HG03439 (cell line): ENCODE measurements at regions not wholly inside any gene's neighbourhood (a gene's known extent, or its start where the extent isn't known, plus 50 kb on each side); places are given as distances from the start of the nearest gene placed in this dataset.
"Not testable (repeated sequence)": the region's sequence is repeated elsewhere in the genome, so short reads cannot be mapped to it uniquely, and the experiment has no call there.

Experiments used
- ATAC-seq: cut with Tn5 transposase; IDR thresholded peaks from one replicate; pipeline ENCODE4 v1.9.1; 2021; ENCODE audit warnings: mild to moderate bottlenecking, moderate library complexity; ENCODE audit not compliant: unreplicated experiment

DNA sequence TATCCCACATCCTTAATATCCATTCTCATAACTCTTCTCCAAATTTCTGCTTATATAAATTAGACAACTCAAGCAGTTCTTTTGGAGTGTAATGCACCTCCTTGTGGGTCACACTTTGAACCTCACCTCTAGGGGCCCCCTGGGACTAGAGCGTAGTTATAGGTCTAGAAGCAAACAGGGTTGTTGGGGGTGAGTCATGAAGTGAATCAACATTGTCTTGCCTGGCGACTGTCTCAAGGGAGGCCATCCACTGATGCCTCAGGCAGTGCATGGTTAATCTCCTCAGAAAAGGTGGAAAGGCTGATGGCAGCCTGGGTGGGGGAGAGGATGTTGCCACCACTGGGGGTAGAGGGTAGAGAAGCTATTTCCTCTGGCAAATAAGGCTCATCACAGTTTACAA, 129.1 kb downstream of the TNFRSF21 start:
- no peak for ATAC-seq

DNA sequence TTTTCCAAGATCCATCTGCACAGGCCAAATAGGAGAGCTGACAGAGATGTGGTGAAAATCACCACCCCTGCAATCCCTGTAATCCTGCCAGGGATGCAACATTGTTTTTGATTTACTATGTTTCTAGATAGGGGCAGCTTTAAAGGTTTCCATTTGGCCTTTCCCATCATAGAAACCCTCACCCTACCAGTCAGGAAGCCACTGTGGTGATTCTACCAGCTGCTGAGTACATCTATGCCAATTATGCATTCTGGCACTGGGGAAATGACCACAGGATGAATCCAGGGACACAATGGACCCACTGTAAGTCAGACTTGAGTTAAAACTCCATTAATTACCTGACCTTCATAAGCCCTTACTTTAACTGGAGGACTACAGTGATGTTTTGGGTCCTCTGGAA, 130.4 kb downstream of the TNFRSF21 start:
- no peak for ATAC-seq

DNA sequence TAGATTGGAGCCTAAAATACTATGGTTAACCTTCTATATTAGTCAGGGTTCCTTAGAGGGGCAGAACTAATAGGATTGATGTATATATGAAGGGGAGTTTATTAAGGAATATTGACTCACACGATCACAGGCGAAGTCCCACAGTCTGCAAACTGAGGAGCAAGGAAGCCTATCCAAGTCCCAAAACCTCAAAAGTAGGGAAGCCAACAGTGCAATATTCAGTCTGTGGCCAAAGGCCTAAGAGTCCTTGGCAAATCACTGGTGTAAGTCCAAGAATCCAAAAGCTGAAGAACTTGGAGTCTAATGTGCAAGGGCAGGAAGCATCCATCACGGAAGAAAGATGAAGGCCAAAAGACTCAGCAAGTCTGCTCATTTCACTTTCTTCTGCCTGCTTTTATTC, 133.5 kb upstream of the ADGRF1 start:
- ATAC-seq = no peak

DNA sequence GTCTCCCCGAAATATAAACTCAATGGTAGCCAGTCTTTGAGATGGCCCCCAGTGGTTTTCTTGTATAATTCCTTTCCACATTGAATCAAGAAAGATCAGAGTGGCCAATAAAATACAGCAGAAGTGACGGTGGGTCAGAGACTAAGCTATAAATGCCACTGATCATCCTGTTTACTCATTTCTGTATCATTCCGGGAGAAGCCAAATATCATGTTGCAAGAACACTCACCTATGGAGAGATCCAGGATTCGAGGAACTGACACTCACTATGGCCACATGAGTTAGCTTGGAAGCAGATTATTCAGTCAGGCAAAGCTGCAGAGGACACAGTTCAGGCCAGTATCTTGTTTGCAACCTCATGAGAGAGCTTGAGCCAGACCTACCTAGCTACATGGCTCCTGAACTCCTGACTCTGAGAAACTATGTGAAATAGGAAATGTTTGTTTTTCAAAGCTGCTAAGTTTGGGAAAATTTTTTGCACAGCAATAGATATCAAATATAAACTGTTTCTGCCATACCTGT, 132.4 kb upstream of the ADGRF1 start:
- ATAC-seq = no peak

DNA sequence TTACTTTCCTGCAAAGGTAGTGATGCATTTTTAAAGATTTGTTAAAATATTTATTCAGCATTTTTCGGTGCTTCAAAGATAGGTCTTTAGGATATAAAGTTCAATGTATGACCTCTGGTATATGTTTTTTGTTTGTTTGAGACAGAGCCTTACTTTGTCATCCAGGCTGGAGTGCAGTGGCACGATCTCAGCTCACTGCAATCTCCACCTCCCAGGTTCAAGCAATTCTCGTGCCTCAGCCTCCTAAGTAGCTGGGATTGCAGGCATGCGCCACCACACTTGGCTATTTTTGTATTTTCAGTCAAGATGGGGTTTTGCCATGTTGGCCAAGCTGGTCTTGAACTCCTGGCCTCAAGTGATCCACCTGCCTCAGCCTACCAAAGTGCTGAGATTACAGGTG, 131.9 kb upstream of the ADGRF1 start:
- ATAC-seq = not testable (repeated sequence)

DNA sequence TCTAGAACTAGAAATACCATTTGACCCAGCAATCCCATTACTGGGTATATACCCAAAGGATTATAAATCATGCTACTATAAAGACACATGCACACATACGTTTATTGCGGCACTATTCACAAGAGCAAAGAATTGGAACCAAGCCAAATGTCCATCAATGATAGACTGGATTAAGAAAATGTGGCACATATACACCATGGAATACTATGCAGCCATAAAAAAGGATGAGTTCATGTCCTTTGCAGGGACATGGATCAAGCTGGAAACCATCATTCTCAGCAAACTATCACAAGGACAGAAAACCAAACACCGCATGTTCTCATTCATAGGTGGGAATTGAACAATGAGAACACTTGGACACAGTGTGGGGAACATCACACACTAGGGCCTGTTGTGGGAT, 131.0 kb upstream of the ADGRF1 start:
- ATAC-seq = not testable (repeated sequence)

DNA sequence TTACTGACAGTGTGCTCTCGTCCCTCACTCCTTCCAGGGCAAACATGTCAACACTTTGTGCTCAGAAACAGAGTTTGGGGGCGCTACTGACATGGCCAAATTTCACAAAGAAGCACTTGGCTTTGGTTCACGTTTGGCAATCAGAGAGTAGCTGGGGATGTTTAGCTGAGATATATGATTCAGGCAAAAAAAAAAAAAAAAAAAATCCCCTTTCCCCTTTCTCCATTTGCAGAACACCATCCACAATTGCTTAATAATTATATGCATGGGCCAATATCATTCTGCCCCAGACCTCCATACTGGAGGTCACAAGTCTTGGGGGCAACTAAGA, 128.4 kb upstream of the ADGRF1 start:
- ATAC-seq = no peak

DNA sequence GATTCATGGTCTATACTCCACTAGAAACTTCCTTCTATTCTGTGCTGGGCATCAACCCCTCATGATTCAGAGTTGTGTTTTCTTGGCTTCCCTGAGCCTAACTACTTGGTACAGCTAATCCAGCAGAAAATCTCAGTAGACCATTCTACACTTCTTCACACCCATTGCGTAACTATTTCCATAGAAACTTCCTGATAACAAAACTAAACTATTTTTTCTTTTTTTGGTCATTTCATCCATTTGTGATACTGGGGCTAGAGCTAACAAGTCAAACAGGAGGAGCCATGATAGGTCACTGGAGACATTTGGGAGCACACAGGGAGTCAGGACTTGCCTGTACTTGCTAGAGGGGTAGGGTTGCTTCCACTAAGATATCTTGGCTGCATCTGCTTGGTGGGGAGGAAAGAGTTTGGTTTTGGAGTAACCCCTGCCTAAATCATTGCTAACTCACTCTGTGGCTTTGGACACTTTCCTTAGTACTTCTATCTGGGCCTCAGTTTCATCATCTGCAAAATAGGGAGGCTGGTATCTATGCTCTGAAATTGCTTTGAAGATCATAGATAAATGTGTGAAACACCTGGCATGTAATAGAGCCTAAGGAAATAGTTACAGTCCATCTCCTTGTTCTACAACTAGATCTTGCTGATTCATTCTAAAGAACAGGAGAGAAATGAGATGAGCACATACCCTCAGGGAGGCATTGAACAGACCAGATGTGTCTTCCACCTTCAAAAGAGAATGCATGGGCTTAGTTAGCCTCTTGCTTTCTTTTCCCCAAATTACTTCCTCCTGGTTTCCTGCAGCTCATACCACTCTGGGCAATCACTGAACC, 127.9 kb upstream of the ADGRF1 start:
- no peak for ATAC-seq

DNA sequence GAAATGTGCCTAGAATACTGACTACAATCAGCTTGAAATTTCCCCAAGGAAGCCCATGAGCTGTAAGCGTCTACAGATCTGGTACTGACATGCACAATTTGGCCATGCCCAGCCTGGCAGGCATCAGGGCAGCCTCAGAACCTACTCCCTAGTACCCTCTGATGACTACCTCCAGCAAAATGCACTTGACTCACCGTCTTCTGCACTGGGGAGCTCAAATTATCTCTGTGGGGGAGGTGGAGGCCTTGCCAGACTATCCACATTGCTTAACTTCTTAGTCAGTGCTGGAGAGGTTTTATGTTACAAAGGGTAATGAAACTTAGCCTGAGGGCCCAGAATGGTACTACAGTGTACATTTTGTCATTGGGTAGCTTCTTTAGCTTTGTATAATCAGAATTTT, 126.0 kb upstream of the ADGRF1 start:
- no peak for ATAC-seq

DNA sequence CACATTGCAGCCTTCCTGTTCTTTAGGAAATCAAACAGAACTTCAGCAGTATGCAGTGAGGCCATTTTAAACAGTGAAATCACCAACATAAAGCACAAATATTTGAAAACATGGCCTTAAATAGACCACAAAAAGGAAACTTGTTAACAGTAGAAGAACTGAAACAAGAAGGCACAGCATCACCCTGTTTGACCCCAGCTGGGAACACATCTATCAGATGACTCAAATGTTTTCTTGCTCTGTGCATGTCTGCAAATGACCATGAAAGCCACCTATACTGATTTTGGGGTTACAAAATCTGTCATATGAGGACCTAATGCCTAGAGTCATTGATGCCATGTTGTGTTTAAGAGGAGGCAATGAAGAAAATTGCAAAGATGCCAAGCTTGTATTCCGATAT, 123.8 kb upstream of the ADGRF1 start:
- peak; percentile 65 for ATAC-seq

DNA sequence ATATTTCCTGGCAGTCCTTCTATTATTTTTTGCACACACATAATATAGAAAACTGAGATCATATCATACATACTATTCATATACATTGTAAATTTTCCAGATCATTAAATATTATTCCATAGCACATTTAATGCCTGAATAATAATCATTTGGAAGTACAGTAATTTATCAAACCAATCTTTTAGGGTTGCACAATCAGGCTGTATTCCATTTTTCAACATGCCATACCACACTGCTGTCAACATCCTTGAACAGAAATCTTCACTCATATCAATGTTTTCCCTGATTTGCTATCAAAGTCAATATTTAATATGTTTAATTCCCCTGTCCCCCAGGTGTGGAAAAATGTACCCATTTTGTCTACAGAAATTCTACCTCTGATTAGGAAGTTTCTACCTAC, 122.7 kb upstream of the ADGRF1 start:
- ATAC-seq = no peak

DNA sequence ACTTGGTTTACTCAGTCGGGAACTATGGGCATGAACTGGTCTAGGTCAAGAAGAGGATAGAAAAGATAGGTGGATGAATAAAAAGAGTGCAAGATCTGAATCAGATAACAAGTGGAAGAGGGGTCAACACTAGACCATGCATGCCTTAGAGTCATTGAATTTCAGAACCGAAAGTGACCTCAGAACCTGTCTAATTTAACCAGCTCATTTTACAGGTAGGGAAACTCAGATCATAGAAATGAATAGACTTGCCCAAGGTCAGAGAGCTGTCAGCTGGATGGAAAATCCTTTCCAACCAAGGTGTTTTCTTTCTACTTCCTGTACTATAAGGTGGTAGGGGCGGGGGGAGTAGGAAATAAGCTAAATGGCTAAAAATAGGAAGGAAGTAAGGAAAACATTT, 121.4 kb upstream of the ADGRF1 start:
- no peak for ATAC-seq

DNA sequence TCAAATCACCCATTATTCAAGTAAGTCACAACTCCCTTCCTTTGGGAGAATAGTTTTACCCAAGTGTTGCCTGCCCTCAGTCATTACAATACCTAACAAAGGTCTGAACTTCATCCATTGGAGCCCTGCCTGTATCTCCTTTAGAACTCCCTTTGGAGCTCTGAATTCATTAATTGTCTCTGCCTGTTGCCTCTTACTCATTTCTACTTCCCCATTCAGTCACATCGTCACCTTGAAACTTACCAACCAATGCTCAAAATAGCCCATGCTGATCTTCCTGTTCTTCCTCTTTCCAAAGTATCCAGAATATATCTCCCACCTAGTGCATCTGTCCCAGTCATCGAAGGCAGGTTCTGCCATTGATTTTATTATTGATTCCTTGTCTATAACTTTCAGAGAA, 120.7 kb upstream of the ADGRF1 start:
- no peak for ATAC-seq

DNA sequence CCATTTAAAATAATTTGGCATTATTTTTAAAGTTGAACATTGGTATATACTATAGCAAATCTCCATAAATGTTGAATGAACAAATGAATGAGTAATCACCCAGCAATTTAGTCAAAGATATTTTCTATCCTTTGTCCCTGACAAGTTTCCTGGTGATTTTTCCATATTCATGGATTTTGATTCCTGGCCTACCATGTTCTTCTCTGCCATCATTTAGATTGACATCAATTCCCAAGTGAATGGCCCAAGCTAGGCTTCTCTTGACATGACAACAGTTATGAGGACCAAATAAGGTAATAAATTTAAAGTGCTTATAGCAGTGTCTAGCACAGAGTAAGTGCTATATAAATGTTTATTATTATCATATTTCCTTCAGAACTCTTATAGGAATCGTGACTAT, 120.1 kb upstream of the ADGRF1 start:
- ATAC-seq = no peak

DNA sequence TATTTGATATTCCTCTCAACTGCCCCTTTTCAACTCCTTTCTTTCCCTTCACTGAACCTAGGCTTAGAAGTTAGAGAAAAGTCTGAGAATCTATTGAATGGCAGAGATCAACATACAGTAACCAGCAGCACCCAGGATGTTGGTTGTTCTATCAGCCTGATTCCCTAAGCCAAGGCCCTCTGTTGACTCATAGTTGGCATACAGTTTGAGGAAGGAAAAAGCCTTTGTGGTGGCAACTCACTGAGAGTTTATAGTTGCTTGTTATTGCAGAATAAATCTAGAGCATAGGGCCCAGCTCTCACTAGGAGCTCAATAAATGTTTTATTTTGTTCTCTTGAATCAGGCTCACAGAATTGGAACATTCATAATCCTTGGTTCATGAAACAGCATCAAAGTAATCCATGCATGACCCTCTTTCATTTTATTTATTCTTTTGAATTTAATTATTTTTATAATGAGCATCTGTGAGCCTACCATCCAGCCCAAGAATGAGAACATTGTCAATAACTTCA, 119.1 kb upstream of the ADGRF1 start:
- no peak for ATAC-seq

DNA sequence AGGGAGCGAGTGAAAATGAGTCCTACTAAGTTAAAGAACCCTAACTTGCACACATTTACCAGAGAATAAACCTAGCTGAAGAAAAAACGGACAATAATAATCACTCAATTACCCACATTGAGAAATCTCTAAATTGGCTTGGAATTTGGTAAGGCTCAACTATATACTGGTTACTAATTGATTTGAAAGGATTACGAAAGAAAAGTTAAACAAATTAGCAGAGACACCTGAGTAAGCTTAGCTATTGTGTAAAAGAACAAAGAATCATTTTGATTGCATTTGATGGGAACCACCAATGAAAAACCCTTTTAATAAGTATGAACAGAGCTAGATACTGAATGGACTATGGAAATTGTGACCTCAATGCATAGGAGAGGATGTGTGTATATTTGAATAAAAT, 118.6 kb upstream of the ADGRF1 start:
- no peak for ATAC-seq

DNA sequence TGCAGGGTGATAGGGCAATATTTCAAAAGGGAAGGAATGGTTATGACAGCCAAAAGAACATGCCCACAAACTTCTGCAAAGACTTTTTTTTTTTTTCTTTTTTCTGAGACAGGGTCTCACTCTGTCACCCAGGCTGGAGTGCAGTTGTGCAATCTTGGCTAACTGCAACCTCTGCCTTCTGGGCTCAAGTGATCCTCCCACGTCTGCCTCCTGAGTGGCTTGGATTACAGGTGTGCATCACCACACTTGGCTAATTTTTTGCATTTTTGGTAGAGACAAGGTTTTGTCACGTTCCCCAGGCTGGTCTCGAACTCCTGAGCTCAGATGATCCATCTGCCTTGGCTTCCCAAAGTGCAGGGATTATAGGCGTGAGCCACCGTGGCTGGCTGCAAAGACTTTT, 117.6 kb upstream of the ADGRF1 start:
- ATAC-seq = no peak

DNA sequence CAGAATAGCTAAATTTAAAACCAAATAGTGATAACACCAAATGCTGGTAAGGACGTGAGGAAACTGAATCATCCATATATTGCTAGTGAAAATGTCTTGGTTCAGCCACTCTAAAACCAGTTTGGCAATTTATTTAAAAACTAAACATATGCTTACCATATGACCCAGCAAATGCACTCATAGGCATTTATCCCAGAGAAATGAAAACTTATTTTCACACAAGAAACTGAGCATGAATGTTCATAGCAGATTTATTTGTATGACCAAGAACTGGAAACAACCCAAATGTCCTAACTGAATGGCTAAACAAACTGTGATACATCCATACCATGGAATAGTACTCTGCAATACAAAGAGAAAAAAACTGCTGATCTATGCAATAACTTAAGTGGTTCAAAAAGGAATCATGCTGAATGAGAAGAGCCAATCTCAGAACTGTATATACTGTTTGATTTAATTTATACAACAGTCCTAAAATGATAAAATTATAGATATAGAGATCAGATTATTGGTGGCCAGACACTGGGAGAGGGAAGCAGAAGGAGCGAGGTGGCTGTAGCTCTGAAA, 115.6 kb upstream of the ADGRF1 start:
- ATAC-seq = no peak

DNA sequence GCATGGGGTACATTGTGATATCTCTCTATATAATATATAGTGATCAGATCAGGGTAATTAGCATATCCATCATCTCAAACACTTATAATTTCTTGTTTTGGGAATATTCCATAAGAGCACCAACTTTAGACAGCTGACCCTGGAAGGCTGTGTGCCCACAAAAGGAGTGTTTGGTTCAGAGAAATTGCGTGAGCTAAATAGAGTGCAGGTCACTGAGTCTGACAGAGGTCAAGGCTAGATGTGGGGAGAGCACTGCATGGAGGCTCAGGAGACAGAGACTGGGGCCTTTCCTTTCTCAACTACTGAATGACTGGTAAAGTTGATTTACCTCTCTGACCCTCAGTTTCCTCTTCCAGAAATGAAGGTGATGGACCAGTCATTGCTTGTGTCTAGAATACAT, 114.9 kb upstream of the ADGRF1 start:
- ATAC-seq = no peak

DNA sequence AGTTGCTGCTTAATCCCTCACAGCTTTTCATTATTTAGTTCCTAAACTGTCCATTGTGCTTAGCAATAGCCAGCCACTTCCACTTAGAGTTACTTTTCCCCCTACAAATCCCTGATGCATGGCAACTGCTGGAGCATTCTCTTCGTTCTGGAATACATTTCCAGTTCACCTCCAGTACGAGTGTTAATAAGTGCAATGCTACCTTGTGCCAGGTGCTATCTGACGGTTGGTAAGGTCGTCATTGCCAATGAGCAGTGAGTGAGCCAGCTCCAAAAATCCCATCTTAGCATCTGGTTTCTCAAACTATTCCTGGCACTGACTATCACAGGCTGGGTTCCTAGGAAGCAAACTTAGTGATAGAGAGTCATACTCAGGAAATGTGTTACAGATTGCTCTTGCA, 114.1 kb upstream of the ADGRF1 start:
- no peak for ATAC-seq

DNA sequence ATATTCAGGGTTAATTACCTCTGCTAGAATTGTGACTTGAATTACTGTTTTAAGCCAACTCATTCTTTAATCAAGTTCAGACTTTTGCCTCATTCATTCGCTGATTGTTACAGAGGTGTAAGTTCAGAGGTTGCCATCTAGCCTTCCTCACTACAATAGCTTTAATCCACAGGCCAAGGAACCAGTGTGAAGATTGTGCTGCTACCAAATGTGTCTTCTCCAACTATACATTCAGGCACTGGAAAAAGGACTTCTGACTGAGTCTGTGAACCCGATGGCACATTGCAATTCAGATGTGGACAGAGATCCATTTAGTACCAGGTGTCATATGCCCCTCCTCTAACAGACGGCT, 111.2 kb upstream of the ADGRF1 start:
- no peak for ATAC-seq

DNA sequence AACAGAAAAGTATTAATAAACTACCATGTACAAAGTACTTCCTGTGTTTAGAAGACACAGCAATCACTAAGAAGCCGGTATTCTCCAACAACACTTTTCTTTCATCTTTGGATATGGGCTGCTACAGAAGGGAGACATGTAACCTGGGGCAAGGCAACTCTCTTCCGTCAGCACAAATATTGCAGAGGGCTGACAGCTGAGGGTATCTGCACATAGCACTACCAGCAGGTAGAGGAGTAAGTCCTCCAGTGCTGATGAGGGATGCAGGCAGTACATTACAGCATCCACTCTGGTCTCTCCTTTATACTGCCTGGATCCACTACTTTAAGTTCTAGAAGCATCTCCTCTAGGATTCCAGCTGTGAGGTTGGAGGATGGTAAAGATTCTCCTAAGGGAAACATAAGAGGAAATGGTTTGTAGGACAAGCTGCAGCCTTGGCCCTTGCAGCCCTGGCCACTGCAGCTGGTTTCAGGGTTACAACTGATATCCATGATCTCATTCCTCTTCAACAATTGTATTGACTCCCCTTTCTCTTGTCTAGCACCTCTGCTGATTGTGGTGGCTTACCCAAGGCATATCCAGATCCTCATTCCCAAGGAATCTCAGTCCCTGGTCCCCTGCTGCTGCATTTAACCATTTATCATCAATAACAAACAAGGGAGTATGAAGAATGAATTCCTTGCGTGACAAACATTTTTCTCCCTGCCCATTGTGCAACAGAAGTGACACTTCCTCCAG, 110.7 kb upstream of the ADGRF1 start:
- no peak for ATAC-seq
